ENCODE measurements at regions not wholly inside any gene's neighbourhood (a gene's known extent, or its start where the extent isn't known, plus 50 kb on each side); places are given as distances from the start of the nearest gene placed in this dataset.

- H3K27ac ChIP-seq: no peak overlapping the region
- TF ChIP-seq CTCF (IDR thresholded peaks at IDR 0.05): no peak
- H3K4me3 ChIP-seq: no peak overlapping the region
- no peak for DNase-seq (ENCODE audit: low spot score)
Measured at GRCh38 chr14:65238456-65238855, 136.1 kb upstream of the MAX start.

GRCh38 chr14:65239143-65239937 lies 137.0 kb upstream of the MAX start:
- TF ChIP-seq CTCF (IDR thresholded peaks at IDR 0.05): no peak
- DNase-seq (ENCODE audit: low spot score): no peak
- no peak overlapping the region for H3K27ac ChIP-seq
- no peak overlapping the region for H3K4me3 ChIP-seq

- no peak for TF ChIP-seq CTCF (IDR thresholded peaks at IDR 0.05)
- H3K27ac ChIP-seq: no peak overlapping the region
- no peak for DNase-seq (ENCODE audit: low spot score)
- H3K4me3 ChIP-seq: no peak overlapping the region
Measured at GRCh38 chr14:65239938-65240296, 137.6 kb upstream of the MAX start.

GRCh38 chr14:65241125-65241752 lies 138.9 kb upstream of the MAX start:
- no peak overlapping the region for H3K4me3 ChIP-seq
- no peak for DNase-seq (ENCODE audit: low spot score)
- no peak overlapping the region for H3K27ac ChIP-seq
- TF ChIP-seq CTCF (IDR thresholded peaks at IDR 0.05): no peak

- H3K4me3 ChIP-seq: no peak overlapping the region
- no peak overlapping the region for H3K27ac ChIP-seq
- no peak for DNase-seq (ENCODE audit: low spot score)
- TF ChIP-seq CTCF (IDR thresholded peaks at IDR 0.05): no peak
Measured at GRCh38 chr14:65242732-65243134, 140.4 kb upstream of the MAX start.

GRCh38 chr14:65243766-65244442 lies 141.6 kb upstream of the MAX start:
- Histone ChIP-seq H3K4me3 (no peak overlapping the region), H3K27ac (no peak overlapping the region)
- no peak for TF ChIP-seq CTCF (IDR thresholded peaks at IDR 0.05)
- DNase-seq (ENCODE audit: low spot score): no peak

All from coronary artery (tissue), 2 donors.